HepG2 (cell line): ENCODE measurements at regions not wholly inside any gene's neighbourhood (a gene's known extent, or its start where the extent isn't known, plus 50 kb on each side); places are given as distances from the start of the nearest gene placed in this dataset.

Source experiments
- HMGA1 ChIP-seq: sonication (generic); formaldehyde crosslinking; conservative IDR thresholded peaks from 2 replicates; pipeline ENCODE4 v1.4.0; 2020; ENCODE audit warnings: missing genetic modification reagents
- NFRKB ChIP-seq: fragments of 450-650 bp; IDR thresholded peaks from 2 replicates; pipeline ENCODE4 v1.6.1; 2017
- RXRA ChIP-seq: sonication (generic); formaldehyde crosslinking; IDR thresholded peaks from 2 replicates; pipeline ENCODE4 v1.5.1; 2020; ENCODE audit warnings: missing genetic modification reagents
- STAG1 ChIP-seq: sonication (generic); formaldehyde crosslinking; IDR thresholded peaks from 2 replicates; pipeline ENCODE4 v1.4.0; 2020; ENCODE audit warnings: missing genetic modification reagents
- TF ChIP-seq, protein P1 (sequence below): sonication (generic); formaldehyde crosslinking; IDR thresholded peaks from 2 replicates; pipeline ENCODE4 v1.4.0; 2020; ENCODE audit warnings: mild to moderate bottlenecking, missing genetic modification reagents, borderline replicate concordance

DNA sequence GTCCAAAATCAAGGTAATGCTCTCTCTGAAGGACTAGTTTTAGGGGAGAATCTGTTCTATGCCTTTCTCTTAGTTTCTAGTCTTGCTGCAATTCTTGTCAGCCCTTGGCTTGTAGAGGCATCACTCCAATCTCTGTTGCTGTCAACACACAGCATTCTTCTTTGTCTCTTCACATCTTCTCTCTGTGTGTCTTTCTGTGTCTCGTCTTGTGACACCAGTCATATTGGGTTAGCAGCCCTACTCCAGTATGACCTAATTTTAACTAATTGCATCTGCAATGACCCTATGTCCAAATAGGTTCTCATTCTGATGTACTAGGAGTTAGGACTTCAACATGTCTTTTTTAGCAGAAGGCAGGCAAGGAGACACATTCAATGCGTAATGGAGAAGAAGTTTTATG, 1110.6 kb downstream of the DTWD2 start:
- TF ChIP-seq NFRKB (no peak), RXRA (no peak), HMGA1 (CRISPR knock-in tag) (no peak), STAG1 (CRISPR knock-in tag) (no peak)
- TF ChIP-seq, protein P1, sequence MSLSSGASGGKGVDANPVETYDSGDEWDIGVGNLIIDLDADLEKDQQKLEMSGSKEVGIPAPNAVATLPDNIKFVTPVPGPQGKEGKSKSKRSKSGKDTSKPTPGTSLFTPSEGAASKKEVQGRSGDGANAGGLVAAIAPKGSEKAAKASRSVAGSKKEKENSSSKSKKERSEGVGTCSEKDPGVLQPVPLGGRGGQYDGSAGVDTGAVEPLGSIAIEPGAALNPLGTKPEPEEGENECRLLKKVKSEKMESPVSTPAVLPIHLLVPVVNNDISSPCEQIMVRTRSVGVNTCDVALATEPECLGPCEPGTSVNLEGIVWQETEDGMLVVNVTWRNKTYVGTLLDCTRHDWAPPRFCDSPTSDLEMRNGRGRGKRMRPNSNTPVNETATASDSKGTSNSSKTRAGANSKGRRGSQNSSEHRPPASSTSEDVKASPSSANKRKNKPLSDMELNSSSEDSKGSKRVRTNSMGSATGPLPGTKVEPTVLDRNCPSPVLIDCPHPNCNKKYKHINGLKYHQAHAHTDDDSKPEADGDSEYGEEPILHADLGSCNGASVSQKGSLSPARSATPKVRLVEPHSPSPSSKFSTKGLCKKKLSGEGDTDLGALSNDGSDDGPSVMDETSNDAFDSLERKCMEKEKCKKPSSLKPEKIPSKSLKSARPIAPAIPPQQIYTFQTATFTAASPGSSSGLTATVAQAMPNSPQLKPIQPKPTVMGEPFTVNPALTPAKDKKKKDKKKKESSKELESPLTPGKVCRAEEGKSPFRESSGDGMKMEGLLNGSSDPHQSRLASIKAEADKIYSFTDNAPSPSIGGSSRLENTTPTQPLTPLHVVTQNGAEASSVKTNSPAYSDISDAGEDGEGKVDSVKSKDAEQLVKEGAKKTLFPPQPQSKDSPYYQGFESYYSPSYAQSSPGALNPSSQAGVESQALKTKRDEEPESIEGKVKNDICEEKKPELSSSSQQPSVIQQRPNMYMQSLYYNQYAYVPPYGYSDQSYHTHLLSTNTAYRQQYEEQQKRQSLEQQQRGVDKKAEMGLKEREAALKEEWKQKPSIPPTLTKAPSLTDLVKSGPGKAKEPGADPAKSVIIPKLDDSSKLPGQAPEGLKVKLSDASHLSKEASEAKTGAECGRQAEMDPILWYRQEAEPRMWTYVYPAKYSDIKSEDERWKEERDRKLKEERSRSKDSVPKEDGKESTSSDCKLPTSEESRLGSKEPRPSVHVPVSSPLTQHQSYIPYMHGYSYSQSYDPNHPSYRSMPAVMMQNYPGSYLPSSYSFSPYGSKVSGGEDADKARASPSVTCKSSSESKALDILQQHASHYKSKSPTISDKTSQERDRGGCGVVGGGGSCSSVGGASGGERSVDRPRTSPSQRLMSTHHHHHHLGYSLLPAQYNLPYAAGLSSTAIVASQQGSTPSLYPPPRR (CRISPR knock-in tag): no peak
